Neural cell (in vitro differentiated cells): ENCODE measurements at regions not wholly inside any gene's neighbourhood (a gene's known extent, or its start where the extent isn't known, plus 50 kb on each side); places are given as distances from the start of the nearest gene placed in this dataset.

Experiments
- CTCF ChIP-seq: fragments of 450-650 bp; IDR thresholded peaks from 2 replicates; pipeline ENCODE4 v1.5.1; 2014; ENCODE audit warnings: antibody characterized with exemption, mild to moderate bottlenecking, moderate library complexity; ENCODE audit not compliant: poor library complexity, severe bottlenecking
- EP300 ChIP-seq: fragments of 450-650 bp; conservative IDR thresholded peaks from 2 replicates; pipeline ENCODE4 v1.6.1; 2014; ENCODE audit warnings: antibody characterized with exemption, mild to moderate bottlenecking, moderate library complexity; ENCODE audit not compliant: poor library complexity, severe bottlenecking
- POLR2AphosphoS5 ChIP-seq: IDR thresholded peaks from 2 replicates; pipeline ENCODE4 v1.6.1; 2012
- REST ChIP-seq: IDR thresholded peaks from 2 replicates; pipeline ENCODE4 v1.6.1; 2012; ENCODE audit warnings: borderline replicate concordance

- no peak for TF ChIP-seq POLR2AphosphoS5
- no peak for TF ChIP-seq CTCF
- no peak for TF ChIP-seq EP300
- TF ChIP-seq REST = no peak
These were observed 134.2 kb upstream of the NABP1 start for GRCh38 chr2:191543708-191544107.
